AG04450 (cell line): ENCODE measurements at regions not wholly inside any gene's neighbourhood (a gene's known extent, or its start where the extent isn't known, plus 50 kb on each side); places are given as distances from the start of the nearest gene placed in this dataset.

ENCODE experiments used
- CTCF ChIA-PET: fragments of 300-600, 350-600 bp; formaldehyde crosslinking; extraction: SDS; loops from one replicate; lab custom pipeline; 2022; ENCODE audit warnings: antibody characterized with exemption, inconsistent platforms; lab: Charles Lee
- POLR2A ChIA-PET: fragments of 350-600 bp; formaldehyde crosslinking; extraction: SDS; loops from one replicate; lab custom pipeline; 2021; ENCODE audit warnings: antibody characterized with exemption, inconsistent platforms; lab: Yijun Ruan, JAX
- DNase-seq: peaks from one replicate; pipeline ENCODE4 v3.0.0-alpha.2; 2011; ENCODE audit warnings: low read depth, low spot score
- H3K27ac ChIP-seq: one replicate; pipeline ENCODE4 v1.5.1; 2012; ENCODE audit warnings: low read depth, low read length, control low read depth
- H3K27me3 ChIP-seq: one replicate; pipeline ENCODE4 v1.6.0; 2012; ENCODE audit warnings: low read length; ENCODE audit not compliant: control insufficient read depth, insufficient read depth
- H3K4me3 ChIP-seq: 2 replicates; pipeline ENCODE4 v1.5.1; 2011; ENCODE audit warnings: mild to moderate bottlenecking, low read depth, low read length, control low read depth
- H3K9me3 ChIP-seq: 2 replicates; pipeline ENCODE4 v1.5.1; 2012; ENCODE audit warnings: low read length; ENCODE audit not compliant: control insufficient read depth, insufficient read depth
- CTCF ChIP-seq: IDR thresholded peaks from 2 replicates; pipeline ENCODE4 v1.5.1; 2011; ENCODE audit warnings: low read depth, low read length, control low read depth, inconsistent platforms

GRCh38 chr1:87553511-87553910 is 224.8 kb downstream of the LMO4 start:
- no peaks in the 10 kb centered on the region for H3K9me3 ChIP-seq
- H3K27ac ChIP-seq: no peak overlapping the region
- no peak for DNase-seq
- no peak overlapping the region for H3K4me3 ChIP-seq
- CTCF ChIA-PET: no interaction called here
- POLR2A ChIA-PET: no interaction called here
- TF ChIP-seq CTCF: no peak
- no peaks in the 10 kb centered on the region for H3K27me3 ChIP-seq

GRCh38 chr1:87555366-87555765 is 226.7 kb downstream of the LMO4 start:
- Histone ChIP-seq H3K27ac (no peak overlapping the region), H3K27me3 (no peaks in the 10 kb centered on the region), H3K9me3 (no peaks in the 10 kb centered on the region), H3K4me3 (no peak overlapping the region)
- DNase-seq: no peak
- no peak for TF ChIP-seq CTCF
- POLR2A ChIA-PET: no interaction called here
- CTCF ChIA-PET: interaction anchor here (1.0 kb wide), 1 partner anchor 398 kb away, joined by 3 read pairs; no protein-coding TSS in a partner anchor

- H3K27me3 ChIP-seq: no peaks in the 10 kb centered on the region
- ChIA-PET CTCF (interaction anchor here (1.0 kb wide), 2 partner anchors 397 kb away, joined by 3 to 4 read pairs; no protein-coding TSS in a partner anchor), POLR2A (no interaction called here)
- no peak overlapping the region for H3K4me3 ChIP-seq
- TF ChIP-seq CTCF: no peak
- no peaks in the 10 kb centered on the region for H3K9me3 ChIP-seq
- no peak for DNase-seq
- no peak overlapping the region for H3K27ac ChIP-seq
Measured at GRCh38 chr1:87556326-87556725, 227.6 kb downstream of the LMO4 start.

- Histone ChIP-seq H3K27me3 (no peaks in the 10 kb centered on the region), H3K27ac (no peak overlapping the region), H3K9me3 (no peaks in the 10 kb centered on the region), H3K4me3 (no peak overlapping the region)
- DNase-seq: no peak
- ChIA-PET POLR2A (no interaction called here), CTCF (no interaction called here)
- no peak for TF ChIP-seq CTCF
Measured at GRCh38 chr1:87558921-87559320, 230.2 kb downstream of the LMO4 start.

- ChIA-PET CTCF (no interaction called here), POLR2A (no interaction called here)
- no peak overlapping the region for H3K4me3 ChIP-seq
- H3K27ac ChIP-seq: no peak overlapping the region
- no peak for DNase-seq
- no peak for TF ChIP-seq CTCF
- H3K9me3 ChIP-seq: no peaks in the 10 kb centered on the region
- H3K27me3 ChIP-seq: no peaks in the 10 kb centered on the region
Measured at GRCh38 chr1:87560137-87560536, 231.5 kb downstream of the LMO4 start.
